GM12878 (cell line): ENCODE measurements at regions not wholly inside any gene's neighbourhood (a gene's known extent, or its start where the extent isn't known, plus 50 kb on each side); places are given as distances from the start of the nearest gene placed in this dataset.

Experiments used
- ATAC-seq: fragments of 200-7000 bp; cut with Tn5 transposase; 3 replicates; pipeline ENCODE4 v1.9.1; 2020; ENCODE audit warnings: mild to moderate bottlenecking, moderate library complexity
- BruUV-seq: library from RNA; stranded (reverse); fragments of 400-500 nt; replicated peaks from 2 replicates; lab custom pipeline; 2021; lab: Mats Ljungman, UMichigan
- CTCF ChIA-PET: fragments of 300-600 bp; sonication (Branson Sonifier 250); formaldehyde crosslinking; extraction: SDS; loops from one replicate; lab custom pipeline; 2021; ENCODE audit warnings: inconsistent platforms; lab: Yijun Ruan, JAX
- POLR2A ChIA-PET: fragments of 350-600 bp; formaldehyde crosslinking; extraction: SDS; loops from one replicate; lab custom pipeline; 2021; ENCODE audit warnings: inconsistent platforms; lab: Charles Lee
- RAD21 ChIA-PET: fragments of 300-600 bp; sonication (Branson Sonifier 250); formaldehyde crosslinking; loops from one replicate; lab custom pipeline; 2023; ENCODE audit warnings: antibody characterized with exemption; ENCODE audit not compliant: unreplicated experiment; lab: Charles Lee
- SMC1A ChIA-PET: fragments of 300-600 bp; sonication (Branson Sonifier 250); formaldehyde crosslinking; loops from one replicate; lab custom pipeline; 2023; ENCODE audit not compliant: unreplicated experiment, uncharacterized antibody; lab: Charles Lee
- DNase-seq: peaks from one replicate; pipeline ENCODE4 v3.0.0-alpha.2; 2011; ENCODE audit warnings: low read depth, low spot score
- FAIRE-seq: peaks from 3 replicates; lab custom pipeline; 2011; peaks lifted over from hg19 to GRCh38; lab: Jason Lieb, UNC
- H2AFZ ChIP-seq: 2 replicates; pipeline ENCODE4 v1.6.0; 2011; ENCODE audit warnings: low read depth, low read length, control low read depth; ENCODE audit not compliant: control insufficient read depth
- H3K27ac ChIP-seq: 2 replicates; pipeline ENCODE4 v1.5.1; 2011; ENCODE audit warnings: control low read depth; ENCODE audit not compliant: control insufficient read depth, insufficient read depth
- H3K27me3 ChIP-seq, 2 experiments: replicated peaks in 1 of 2; 2 replicates each; pipeline versions ENCODE4 v1.6.0 to v1.6.1; 2011; ENCODE audit warnings: low read length in 1 of 2; ENCODE audit not compliant: control insufficient read depth in 2 of 2, insufficient read depth in 2 of 2
- H3K36me3 ChIP-seq, 2 experiments: 2 replicates each; pipeline ENCODE4 v1.5.1; 2011; ENCODE audit warnings: low read length in 1 of 2; ENCODE audit not compliant: control insufficient read depth in 2 of 2, insufficient read depth in 2 of 2
- H3K4me1 ChIP-seq: 2 replicates; pipeline ENCODE4 v1.6.1; 2011; ENCODE audit warnings: mild to moderate bottlenecking, low read length, moderate library complexity, mixed read lengths; ENCODE audit not compliant: control insufficient read depth, insufficient read depth
- H3K4me2 ChIP-seq: 2 replicates; pipeline ENCODE4 v1.6.0; 2011; ENCODE audit warnings: control low read depth; ENCODE audit not compliant: control insufficient read depth, insufficient read depth
- H3K4me3 ChIP-seq: fragments of 200-600 bp; sonication (generic); 2 replicates; pipeline ENCODE4 v1.5.1; 2016
- H3K79me2 ChIP-seq: 2 replicates; pipeline ENCODE4 v1.6.0; 2011; ENCODE audit warnings: low read length; ENCODE audit not compliant: control insufficient read depth, insufficient read depth
- H3K9ac ChIP-seq: 2 replicates; pipeline ENCODE4 v1.8.0; 2011; ENCODE audit warnings: low read length, control low read depth, mixed read lengths; ENCODE audit not compliant: control insufficient read depth, insufficient read depth
- H3K9me3 ChIP-seq: replicated peaks from 3 replicates; pipeline ENCODE4 v1.5.1; 2011; ENCODE audit warnings: mild to moderate bottlenecking, low read length; ENCODE audit not compliant: control insufficient read depth, insufficient read depth
- H4K20me1 ChIP-seq: 2 replicates; pipeline ENCODE4 v1.6.0; 2011; ENCODE audit not compliant: control insufficient read depth, insufficient read depth
- BACH1 ChIP-seq: fragments of 450-650 bp; IDR thresholded peaks from 2 replicates; pipeline ENCODE4 v1.6.1; 2017; ENCODE audit warnings: mild to moderate bottlenecking, borderline replicate concordance
- CHD2 ChIP-seq: IDR thresholded peaks from 2 replicates; pipeline ENCODE4 v1.6.1; 2011; ENCODE audit warnings: low read depth, low read length, improper control_type of control experiment, borderline replicate concordance
- EGR1 ChIP-seq, 2 experiments: IDR thresholded peaks; 1 replicate in 1 of 2; 2 replicates in 1 of 2; pipeline ENCODE4 v1.6.1; 2011 to 2012; ENCODE audit warnings: low read depth in 2 of 2, low read length in 2 of 2, borderline replicate concordance in 1 of 2, mild to moderate bottlenecking in 1 of 2, moderate library complexity in 1 of 2
- GABPA ChIP-seq: IDR thresholded peaks from 2 replicates; pipeline ENCODE4 v1.6.1; 2014; ENCODE audit warnings: antibody characterized with exemption, low read depth, mild to moderate bottlenecking, inconsistent platforms
- HDAC2 ChIP-seq: fragments of 200-600 bp; sonication (generic); IDR thresholded peaks from 2 replicates; pipeline ENCODE4 v1.6.1; 2017
- NR2C2 ChIP-seq: IDR thresholded peaks from 2 replicates; pipeline ENCODE4 v1.6.1; 2011; ENCODE audit warnings: borderline replicate concordance, low read depth; ENCODE audit not compliant: control insufficient read depth, insufficient read length
- NR2F1 ChIP-seq: fragments of 450-650 bp; conservative IDR thresholded peaks from 2 replicates; pipeline ENCODE4 v1.6.1; 2017; ENCODE audit warnings: mild to moderate bottlenecking
- PML ChIP-seq: IDR thresholded peaks from 2 replicates; pipeline ENCODE4 v1.6.1; 2012; ENCODE audit warnings: low read length, inconsistent platforms
- POLR2A ChIP-seq: IDR thresholded peaks from 2 replicates; pipeline ENCODE4 v1.6.1; 2011; ENCODE audit warnings: low read depth, mild to moderate bottlenecking, low read length
- POU2F2 ChIP-seq: IDR thresholded peaks from 3 replicates; pipeline ENCODE4 v1.6.1; 2011; ENCODE audit warnings: low read depth, mild to moderate bottlenecking, low read length, borderline replicate concordance
- RAD51 ChIP-seq: fragments of 450-650 bp; IDR thresholded peaks from 2 replicates; pipeline ENCODE4 v1.6.1; 2016; ENCODE audit warnings: moderate library complexity, mild to moderate bottlenecking, inconsistent platforms
- RB1 ChIP-seq: fragments of 450-650 bp; formaldehyde crosslinking; IDR thresholded peaks from 2 replicates; pipeline ENCODE4 v1.6.1; 2017; ENCODE audit warnings: mild to moderate bottlenecking, borderline replicate concordance
- SMAD1 ChIP-seq: fragments of 450-650 bp; IDR thresholded peaks from 2 replicates; pipeline ENCODE4 v1.6.1; 2018; ENCODE audit warnings: mild to moderate bottlenecking, low read depth; ENCODE audit not compliant: partially characterized antibody
- ZNF384 ChIP-seq: IDR thresholded peaks from 2 replicates; pipeline ENCODE4 v1.6.1; 2012; ENCODE audit warnings: low read depth, mild to moderate bottlenecking, low read length, improper control_type of control experiment, borderline replicate concordance
- WGBS: methylation state at CpG from one replicate; pipeline ENCODE4 v1.1.6; 2016; ENCODE audit warnings: low lambda C conversion rate; ENCODE audit not compliant: insufficient replicate concordance, insufficient coverage; ENCODE audit errors: missing lambda C conversion rate; 5-methylcytosine and 5-hydroxymethylcytosine counted together
- in situ Hi-C: fragments of 300-500 bp; cut with MboI; formaldehyde crosslinking; loops from 9 replicates; pipeline ENCODE4 v1.14.3; 2018; ENCODE audit warnings: mixed read lengths
- intact Hi-C: fragments of 100-400 bp; cut with micrococcal nuclease; formaldehyde crosslinking; loops from one replicate; pipeline ENCODE4 v1.14.2; 2022; ENCODE audit not compliant: unreplicated experiment
- TF ChIP-seq, protein P1 (sequence below): fragments of 450-650 bp; IDR thresholded peaks from 2 replicates; pipeline ENCODE4 v1.6.1; 2017; ENCODE audit warnings: mild to moderate bottlenecking, moderate library complexity

DNA sequence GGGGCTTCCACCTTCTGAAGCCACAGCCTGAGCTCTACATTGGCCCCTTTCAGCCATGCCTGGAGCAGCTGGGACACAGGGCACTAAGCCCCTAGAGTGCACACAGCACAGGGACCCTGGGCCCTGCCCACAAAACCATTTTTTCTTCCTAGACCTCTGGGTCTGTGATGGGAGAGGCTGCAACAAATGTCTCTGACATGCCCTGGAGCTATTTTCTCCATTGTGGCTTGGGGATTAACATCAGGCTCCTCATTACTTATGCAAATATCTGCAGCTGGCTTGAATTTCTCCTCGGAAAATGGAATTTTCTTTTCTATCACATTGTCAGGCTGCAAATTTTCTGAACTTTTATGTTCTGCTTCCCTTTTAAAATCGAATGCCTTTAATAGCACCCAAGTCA, 795.7 kb downstream of the LTN1 start:
- Histone ChIP-seq H3K4me1 (no peaks in the 10 kb centered on the region), H3K9me3 (no peaks in the 10 kb centered on the region; the same call in 2 of the 3 replicates), H4K20me1 (no peaks in the 10 kb centered on the region), H3K36me3 (no peaks in the 10 kb centered on the region), H3K4me3 (no peak overlapping the region), H3K27ac (no peak overlapping the region), H3K4me2 (no peak overlapping the region), H3K27me3 (no peaks in the 10 kb centered on the region), H2AFZ (no peak overlapping the region), H3K79me2 (no peaks in the 10 kb centered on the region), H3K9ac (no peak overlapping the region)
- TF ChIP-seq POLR2A: no peak
- no peak for TF ChIP-seq RB1
- ChIA-PET CTCF (no interaction called here), RAD21 (no interaction called here), POLR2A (no interaction called here), SMC1A (no interaction called here)
- 20% methylated on average over 2 of the region's 2 CpGs for WGBS
- ATAC-seq (no peak), DNase-seq (no peak), FAIRE-seq (no peak)
- in situ Hi-C loops (no loop called here), intact Hi-C loops (no loop called here)
- BruUV-seq: no TSS peak

DNA sequence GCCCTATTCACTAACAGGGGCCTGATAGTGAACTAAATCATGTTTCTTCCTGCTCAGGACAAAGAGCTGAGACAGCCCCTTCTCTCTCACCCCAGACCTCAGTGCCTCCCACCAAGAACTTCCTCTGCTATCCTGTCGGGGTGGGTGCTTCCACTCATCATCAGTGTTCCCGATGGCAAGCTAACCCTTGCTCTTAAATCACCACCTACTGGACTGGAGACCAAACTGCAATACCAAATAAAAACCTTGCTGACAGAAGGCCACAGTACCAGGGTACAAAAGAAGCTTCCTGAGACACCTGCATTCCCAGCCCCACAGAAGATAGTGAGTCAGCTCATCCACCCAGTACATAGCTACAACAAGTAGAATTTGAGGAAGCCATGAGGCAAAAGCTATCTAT, 799.5 kb downstream of the LTN1 start:
- in situ Hi-C loops (no loop called here), intact Hi-C loops (no loop called here)
- Histone ChIP-seq H3K4me1 (no peaks in the 10 kb centered on the region), H3K27ac (no peak overlapping the region), H3K27me3 (no peaks in the 10 kb centered on the region), H3K9ac (no peak overlapping the region), H3K4me2 (no peak overlapping the region), H4K20me1 (no peaks in the 10 kb centered on the region), H2AFZ (no peak overlapping the region), H3K9me3 (no peaks in the 10 kb centered on the region; the same call in 2 of the 3 replicates), H3K4me3 (no peak overlapping the region), H3K36me3 (no peaks in the 10 kb centered on the region), H3K79me2 (no peaks in the 10 kb centered on the region)
- no peak for DNase-seq
- 5% methylated on average over 2 of the region's 2 CpGs for WGBS
- no TSS peak for BruUV-seq
- ChIA-PET POLR2A (interaction anchor here (0.7 kb wide), 1 partner anchor 39 kb away, joined by 6 read pairs; no protein-coding TSS in a partner anchor), RAD21 (no interaction called here), CTCF (no interaction called here), SMC1A (no interaction called here)
- FAIRE-seq: no peak
- no peak for ATAC-seq
- no peak for TF ChIP-seq NR2C2
- no peak for TF ChIP-seq PML
- no peak for TF ChIP-seq NR2F1
- no peak for TF ChIP-seq GABPA
- TF ChIP-seq CHD2: no peak
- TF ChIP-seq EGR1 (IDR thresholded peaks at IDR 0.05; ENCODE audit: borderline replicate concordance in 1 of 2, low read depth in 2 of 2, low read length in 2 of 2): no peak
- TF ChIP-seq BACH1: no peak
- no peak for TF ChIP-seq SMAD1
- no peak for TF ChIP-seq RAD51
- no peak for TF ChIP-seq ZNF384
- TF ChIP-seq HDAC2: no peak
- TF ChIP-seq, protein P1, sequence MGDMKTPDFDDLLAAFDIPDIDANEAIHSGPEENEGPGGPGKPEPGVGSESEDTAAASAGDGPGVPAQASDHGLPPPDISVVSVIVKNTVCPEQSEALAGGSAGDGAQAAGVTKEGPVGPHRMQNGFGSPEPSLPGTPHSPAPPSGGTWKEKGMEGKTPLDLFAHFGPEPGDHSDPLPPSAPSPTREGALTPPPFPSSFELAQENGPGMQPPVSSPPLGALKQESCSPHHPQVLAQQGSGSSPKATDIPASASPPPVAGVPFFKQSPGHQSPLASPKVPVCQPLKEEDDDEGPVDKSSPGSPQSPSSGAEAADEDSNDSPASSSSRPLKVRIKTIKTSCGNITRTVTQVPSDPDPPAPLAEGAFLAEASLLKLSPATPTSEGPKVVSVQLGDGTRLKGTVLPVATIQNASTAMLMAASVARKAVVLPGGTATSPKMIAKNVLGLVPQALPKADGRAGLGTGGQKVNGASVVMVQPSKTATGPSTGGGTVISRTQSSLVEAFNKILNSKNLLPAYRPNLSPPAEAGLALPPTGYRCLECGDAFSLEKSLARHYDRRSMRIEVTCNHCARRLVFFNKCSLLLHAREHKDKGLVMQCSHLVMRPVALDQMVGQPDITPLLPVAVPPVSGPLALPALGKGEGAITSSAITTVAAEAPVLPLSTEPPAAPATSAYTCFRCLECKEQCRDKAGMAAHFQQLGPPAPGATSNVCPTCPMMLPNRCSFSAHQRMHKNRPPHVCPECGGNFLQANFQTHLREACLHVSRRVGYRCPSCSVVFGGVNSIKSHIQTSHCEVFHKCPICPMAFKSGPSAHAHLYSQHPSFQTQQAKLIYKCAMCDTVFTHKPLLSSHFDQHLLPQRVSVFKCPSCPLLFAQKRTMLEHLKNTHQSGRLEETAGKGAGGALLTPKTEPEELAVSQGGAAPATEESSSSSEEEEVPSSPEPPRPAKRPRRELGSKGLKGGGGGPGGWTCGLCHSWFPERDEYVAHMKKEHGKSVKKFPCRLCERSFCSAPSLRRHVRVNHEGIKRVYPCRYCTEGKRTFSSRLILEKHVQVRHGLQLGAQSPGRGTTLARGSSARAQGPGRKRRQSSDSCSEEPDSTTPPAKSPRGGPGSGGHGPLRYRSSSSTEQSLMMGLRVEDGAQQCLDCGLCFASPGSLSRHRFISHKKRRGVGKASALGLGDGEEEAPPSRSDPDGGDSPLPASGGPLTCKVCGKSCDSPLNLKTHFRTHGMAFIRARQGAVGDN: no peak
- TF ChIP-seq POU2F2: no peak
